Nucleus accumbens (tissue), 56 donors: ENCODE measurements at regions not wholly inside any gene's neighbourhood (a gene's known extent, or its start where the extent isn't known, plus 50 kb on each side); places are given as distances from the start of the nearest gene placed in this dataset.

ENCODE experiments used
- DNase-seq, 56 donors: peaks; one replicate each; lab custom pipeline; 2025; lab: John Stamatoyannopoulos, UW

DNA sequence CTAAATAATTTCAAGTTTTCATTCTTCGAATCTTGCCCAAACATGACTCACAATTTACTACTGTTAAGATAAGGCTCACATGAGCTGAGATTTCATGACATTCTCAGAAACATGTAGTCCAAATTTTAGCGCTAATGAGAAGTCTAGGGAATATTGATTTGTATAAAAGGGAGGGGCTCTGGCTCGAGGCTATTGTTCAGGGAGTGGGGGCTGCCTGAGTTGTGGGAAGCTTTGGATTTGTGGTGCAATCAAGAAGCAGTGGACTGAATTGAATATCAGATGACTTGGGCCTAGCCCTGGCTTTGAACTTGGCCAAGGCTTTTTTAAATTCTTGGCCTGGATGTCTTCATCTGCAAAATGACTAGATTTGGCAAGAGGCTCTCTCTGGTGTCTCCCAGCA lies 674.9 kb upstream of the FANCL start:
- DNase-seq, result no peak

DNA sequence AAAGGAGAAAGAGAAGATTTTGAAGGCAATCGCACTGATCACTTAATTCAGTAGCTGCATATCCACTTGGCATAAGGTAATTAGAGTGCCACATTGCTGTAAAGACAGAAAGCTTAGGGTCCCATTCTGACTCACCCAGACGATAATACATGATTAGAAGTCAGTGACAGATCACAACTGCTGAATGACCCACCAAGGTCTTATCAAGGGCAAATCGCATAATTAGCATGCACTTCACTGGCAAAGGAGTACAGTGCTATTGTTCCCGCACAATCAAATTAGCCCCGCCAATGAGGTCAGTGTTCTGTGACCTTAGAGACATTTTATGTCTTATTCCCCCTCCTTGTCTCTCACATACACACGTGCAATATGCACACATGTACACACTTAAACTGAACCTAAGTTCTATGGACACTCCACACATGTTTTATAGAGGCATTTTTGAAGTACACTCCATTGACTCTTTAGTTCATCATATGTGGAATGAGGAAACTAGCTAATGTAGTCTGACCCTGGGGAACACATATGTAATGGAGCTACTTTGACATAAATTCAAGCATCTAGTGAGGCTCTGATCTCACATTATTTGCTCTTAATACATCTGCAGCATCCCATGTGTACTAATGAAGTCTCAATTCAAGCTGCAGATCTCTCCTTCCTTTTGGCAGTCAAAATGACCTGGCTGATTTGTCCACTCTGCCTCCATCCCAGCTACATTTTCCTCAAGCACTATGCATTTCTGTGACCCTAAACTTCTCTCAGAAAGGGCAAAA lies 673.8 kb upstream of the FANCL start:
- DNase-seq, result no peak

DNA sequence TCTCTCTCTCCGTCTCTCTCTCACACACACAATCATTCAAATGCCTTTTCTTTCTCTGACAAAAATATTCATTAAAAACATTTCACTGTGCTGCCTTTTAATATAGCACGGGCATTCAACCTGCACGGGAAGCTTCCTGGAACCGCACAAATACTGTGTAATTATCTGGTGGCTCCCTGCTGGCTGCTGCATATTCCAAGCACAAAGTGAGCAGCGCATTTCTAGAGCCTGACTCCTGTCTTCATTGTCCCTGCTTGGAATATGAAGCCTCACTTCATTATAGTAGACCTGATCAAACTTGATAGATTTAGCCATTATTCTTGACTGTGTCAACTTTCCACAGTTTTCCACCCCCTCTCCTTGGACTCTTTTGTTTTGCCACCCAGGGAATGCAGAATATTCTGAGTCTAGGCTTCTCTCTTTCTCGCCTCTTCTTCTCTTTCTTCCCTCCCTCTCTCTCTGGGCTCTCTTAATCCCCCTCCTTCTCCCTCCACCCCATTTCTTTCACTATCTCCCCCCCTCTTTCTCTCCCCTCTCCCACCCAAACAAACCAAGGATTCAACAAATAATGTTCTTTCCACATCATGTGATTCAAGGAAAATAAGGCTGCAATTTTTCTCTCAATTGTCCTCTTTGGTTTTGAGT lies 672.1 kb upstream of the FANCL start:
- no peak for DNase-seq

DNA sequence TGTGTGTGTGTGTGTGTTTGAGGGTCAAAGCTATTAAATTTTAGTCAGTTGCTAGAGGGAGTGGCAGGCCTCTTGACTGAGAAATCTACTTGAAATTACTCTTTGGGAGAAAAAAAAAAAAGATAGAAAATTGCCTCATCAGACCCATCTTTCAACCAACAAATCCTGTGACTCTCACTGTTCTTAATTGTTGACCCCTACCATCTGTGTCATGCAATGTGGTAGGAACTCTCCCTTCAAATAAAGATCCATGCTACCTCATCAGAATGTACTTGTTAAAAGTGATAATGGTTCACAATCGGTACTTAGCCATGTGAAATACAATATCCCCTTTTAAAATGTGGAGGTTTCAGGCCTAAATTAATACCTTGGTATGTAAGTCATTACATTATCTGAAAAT lies 670.8 kb upstream of the FANCL start:
- no peak for DNase-seq

DNA sequence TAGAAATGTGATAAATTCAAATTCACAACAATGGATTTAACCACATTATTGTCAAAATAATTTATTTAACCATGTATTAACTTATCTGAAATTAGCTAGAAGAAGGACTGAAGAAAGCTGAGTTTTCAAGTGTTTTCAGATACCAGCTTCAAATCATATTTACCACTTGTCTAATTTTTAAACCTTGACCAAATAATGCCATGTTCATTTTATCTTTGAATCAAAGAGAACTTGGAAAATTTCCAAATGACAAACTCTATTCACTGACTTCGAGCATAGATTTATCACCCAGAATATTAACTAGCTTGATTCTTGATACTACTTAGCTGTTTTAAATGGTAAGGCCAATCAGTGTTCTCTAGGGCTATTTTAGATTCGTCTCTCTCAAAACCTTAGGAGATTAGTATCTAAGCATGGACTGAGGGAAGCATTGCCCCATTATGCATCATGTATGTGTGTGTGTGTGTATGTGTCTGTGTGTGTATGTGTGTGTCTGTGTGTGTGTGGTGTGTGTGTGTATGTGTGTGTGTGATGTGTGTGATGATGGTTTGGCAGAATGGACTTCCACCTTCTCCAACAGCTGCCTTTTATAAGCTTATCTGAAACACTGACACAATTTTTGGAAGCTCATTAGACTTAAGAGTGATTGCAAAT lies 667.5 kb upstream of the FANCL start:
- DNase-seq, result no peak

DNA sequence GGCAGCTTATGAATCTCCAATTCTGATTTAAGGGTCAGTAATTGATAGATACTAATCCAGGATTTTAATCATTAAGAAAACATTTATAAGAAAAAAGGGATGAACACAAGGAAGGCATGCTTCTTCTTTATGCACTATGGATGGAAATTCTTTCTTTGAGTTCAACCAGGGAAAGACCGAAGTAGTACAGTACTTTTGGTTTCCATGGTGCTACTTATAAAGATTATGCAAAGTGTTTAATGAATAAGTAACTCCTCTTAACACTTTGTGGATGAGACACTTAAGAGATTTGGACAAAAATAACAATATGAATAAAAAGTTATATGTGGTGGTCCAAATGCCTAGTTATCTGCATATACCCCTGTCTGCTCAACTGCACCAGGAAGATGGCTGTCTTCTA lies 666.5 kb upstream of the FANCL start:
- no peak for DNase-seq

DNA sequence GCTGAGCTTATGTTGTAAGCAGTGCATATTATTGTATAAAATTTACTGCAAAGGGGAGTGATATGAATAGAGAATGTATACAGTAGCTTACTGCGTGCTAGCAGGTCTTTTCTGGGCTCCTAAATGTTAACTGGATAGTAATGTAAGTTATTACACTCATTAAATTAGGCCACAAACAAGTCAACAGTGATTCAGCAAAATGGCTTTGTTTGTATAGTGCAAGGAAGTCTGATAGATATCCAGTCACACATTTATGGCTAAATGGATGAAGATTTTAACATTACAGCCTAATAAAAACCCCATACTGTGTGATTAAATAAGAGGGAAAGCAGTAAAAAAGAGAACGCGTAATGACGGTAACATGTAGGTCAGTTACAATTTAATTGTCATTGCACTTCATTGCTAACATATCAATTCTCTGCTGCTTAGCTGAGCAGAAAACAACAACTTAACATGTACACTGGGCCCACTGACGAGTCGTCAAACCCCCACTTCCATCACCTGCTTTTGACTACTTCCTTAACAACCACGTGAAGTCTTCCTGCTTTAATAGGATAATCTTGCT lies 665.0 kb upstream of the FANCL start:
- DNase-seq, result no peak

DNA sequence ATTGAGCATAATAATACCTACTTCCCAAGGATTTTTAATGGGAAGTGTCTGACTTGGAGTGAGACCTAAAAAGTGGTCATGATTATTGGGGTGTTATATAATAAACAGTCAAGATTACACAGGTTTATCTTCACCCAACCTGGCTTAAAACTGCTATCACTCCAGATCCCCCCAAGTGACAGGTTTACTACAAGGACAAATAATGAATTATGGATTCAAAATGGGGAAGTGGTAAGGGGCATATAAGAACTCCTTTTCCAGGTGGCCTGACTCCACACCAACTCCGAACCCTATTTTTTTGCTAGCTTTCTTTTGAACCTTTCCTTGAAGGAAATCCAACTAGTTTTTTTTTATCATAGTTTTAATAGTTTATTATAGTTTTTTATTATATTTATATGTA lies 663.0 kb upstream of the FANCL start:
- no peak for DNase-seq

DNA sequence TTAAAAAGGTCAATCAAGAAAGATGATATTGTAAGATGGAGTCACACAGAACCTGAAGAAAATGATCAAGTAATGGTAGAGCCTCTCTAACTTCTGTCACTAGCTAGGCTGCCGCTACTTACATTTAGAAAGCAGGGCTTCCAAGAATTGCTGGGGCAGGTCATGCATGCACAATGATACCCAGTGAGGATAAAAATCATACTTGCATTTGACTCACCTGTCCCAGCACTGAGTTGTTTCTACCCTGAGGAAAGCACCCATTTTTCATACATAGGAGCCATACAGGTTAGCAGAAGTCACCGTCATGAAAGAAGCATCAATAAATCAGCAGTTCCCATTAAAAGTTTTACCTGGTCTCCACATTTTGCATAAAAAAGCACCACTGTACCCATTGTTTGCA lies 662.3 kb upstream of the FANCL start:
- DNase-seq, result no peak

DNA sequence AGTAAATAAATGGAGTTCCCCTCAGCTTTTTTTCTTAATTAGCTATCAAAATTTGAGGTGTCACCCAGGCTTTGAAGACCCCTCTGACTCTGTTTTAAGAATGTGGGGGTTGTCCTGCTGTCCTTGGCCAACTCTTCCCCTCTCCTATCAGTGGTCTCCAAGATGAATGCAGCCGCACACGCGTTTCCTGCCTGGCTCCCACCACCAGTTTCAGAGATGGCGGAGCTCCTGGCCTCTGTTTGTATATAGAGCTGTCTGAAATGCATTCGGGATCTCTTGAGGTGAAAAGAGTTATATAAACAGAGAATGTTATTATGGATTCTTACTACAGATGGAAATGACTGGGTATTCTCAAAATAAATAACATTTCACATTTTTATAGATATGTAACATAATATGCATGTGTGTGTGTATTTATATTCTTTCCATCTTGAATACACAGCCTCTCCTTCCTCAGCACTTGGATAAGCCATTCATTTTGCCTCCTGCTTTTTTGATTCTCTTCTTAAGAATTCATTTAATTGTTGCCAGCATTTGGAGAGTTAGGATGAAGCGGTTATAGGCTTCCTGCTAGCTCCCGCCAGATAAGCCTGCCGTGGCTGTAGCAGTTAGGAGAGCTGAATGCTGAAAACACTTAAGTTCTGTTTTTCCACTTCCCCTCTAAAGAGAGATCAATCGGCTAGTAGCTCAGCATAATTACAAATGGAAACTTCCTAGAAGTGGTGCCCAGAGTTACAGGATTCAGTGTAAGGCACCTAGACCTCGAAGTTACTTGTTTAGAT lies 659.3 kb upstream of the FANCL start:
- DNase-seq, result no peak

DNA sequence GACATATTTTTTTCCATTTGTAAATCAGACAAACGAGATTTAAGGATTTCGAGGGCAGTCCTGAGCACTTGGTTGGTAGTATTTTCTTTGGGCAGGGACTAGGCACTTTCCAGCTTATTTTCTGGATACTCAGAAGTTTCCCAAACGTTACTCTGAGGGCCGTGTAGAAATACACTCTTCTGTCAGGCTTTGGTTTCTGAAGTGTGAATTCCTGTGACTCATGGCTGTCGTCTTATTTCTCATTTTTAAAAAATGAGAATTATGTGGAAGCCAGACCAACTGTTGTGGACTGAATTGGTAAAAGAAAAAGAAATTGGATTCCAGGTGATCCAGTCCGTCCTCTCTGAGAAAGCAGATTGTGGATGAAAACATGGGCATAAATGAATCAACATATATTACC lies 658.6 kb upstream of the FANCL start:
- DNase-seq, result no peak

DNA sequence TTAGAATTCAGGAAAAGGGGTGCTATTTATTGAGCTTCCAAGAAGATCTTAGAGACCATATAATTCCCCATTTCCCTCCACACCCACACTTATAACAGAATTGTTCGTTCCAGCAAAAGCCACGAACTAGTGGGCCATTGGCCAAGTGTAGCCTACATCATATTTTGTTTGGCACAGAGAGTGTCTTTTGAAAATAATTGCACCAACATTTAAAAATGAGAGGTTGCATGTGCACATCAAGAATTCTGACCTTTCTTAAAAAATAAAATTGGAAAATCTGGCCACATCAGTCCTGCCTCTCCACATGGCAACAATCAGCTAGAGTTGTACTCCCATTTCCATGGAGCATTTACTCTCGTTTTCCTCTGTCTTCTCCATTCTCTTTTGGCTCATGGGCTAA lies 655.5 kb upstream of the FANCL start:
- no peak for DNase-seq

DNA sequence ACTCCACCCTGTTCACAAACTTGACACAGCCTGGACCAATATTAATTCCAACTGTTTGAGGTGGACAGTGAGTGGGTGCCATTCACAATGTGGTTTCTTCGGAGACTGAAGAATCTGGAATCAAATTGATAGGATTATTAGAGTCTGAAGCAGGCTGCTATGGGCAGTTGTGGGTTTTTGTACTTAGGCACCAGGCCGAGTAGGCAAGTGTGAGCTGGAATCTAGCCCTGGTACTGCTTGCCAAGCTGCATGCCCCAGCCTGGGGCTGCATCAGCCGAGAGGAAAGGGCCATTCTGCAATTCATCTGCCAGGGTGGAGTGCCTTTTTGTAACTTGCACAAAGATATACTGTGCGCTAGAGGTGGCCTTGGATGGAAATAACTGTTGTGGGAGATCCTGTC lies 654.7 kb upstream of the FANCL start:
- DNase-seq, result peak in 3 of 56 donors; percentile 9 to 16 (median 15)

DNA sequence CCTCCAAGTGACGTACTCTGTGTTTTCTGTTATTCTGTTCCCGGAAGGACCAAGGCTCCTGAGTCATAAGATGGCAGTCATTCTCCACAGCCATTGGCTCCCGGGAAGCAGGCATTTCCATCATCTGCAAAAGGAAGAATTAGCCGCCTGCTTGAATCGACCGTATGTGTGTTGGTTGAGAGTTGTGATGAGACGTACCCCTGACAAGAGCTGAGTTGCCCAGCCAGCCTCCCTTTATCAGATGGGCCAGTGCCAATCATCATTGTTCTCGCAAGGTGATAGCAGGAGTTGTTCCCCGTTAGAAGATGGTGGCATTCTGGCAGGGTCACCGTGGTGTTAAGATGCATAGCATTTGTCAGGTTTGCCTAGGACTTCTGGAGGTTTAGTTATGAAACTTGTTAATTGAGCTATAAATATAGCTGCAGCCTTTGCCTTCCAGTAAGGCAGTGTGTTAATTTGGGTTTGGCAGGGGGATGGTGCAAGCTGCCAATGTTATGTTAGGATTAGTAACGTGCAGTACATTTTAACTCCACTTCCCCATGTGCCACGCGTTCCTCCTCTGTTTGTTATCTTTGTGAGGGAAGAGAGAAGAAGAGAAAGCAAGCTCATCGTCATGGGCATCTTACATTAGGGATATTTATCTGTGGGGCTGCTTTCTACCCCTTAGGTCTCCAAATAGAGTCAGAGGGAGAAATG lies 652.7 kb upstream of the FANCL start:
- DNase-seq, result peak in 20 of 56 donors; percentile 2 to 48 (median 22)

DNA sequence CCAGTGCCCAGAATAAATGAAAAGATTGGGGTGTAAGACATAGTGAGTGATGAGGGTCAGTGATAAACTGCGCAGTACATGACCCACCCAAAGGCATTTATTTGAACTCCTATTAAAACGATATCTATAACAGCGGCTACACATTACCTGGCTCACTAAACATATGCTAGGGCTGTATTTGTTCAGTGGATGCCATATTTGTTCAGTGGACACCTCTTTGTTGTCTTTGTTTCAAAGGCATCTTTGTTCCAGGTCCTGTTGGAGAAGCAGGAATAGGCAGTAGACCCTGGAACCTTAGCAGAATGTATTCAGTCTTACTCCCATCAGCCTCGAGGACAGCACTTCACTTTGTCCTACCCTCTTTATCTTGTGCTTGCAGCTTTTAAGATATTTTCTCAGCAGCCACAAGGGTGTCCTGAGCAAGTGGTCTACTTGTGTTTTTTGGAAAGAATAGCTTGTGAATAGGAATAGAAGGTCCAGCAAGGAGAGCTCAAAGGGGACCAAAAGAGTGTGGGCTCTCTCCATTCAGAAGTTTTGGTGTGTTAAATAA lies 650.8 kb upstream of the FANCL start:
- no peak for DNase-seq

DNA sequence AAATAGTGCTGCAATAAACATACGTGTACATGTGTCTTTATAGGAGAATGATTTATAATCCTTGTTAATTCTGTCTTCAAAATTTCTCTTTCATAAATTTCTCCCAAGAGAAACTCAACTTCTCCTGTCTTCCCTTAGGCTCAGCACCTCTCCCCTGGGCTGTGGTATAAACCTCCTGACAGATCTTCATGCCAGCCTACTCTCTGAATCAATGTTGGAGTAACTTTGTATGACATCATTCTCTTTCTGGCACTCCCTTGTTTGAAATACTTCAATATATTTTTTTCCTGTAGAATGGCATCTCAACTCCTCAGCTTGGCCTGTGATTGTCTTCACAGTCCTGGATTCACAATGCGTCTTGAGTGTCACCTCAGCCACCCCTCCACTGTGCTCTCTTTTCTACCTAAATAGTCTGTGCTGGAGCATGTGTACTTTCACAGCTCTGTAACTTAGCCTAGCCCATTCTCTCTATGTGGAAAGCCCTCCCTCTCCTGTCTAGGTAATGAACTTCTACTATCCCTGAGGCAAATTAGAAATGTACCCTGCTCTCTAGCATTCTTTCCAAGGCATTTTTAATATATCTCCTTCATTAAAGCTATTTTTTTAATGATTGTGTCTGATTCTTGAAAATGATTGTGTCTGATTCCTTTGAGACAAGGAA lies 649.9 kb upstream of the FANCL start:
- DNase-seq, result no peak

DNA sequence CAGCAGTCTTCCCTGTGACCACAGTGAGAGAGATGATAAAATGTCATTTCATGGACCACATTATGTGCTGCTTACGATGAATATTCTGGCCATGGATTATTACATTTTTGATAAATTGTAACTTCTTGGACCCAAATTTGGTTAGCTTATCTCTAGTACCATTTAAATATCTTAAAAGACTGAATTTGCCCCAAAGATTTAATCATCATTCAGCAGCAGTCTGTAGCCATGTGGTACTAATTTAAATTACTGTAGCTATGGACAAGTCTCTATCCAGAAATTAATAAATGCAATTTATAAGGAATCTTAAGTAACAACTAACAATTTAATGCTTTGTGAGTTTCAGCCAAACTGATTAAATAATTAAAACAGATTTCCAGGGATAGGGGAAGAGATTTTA lies 644.9 kb upstream of the FANCL start:
- DNase-seq, result no peak

DNA sequence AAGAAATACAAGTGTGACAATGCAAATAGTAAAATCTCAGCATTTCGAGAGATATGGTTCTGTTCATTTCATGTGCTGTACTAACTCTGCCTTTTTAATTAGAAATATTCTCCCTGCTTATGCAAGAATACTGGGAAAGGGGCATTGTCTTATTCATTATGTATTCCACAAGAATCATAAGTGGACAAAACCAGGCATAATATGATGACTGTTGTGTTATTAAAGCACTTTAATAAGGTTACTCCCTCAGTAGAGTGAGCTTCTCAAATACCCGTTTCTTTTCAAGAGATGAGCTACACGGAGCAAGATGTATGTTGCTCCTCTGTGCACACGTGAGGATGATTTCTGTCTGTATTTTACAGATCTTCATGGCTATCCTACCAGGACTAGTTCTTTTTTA lies 638.7 kb upstream of the FANCL start:
- no peak for DNase-seq

DNA sequence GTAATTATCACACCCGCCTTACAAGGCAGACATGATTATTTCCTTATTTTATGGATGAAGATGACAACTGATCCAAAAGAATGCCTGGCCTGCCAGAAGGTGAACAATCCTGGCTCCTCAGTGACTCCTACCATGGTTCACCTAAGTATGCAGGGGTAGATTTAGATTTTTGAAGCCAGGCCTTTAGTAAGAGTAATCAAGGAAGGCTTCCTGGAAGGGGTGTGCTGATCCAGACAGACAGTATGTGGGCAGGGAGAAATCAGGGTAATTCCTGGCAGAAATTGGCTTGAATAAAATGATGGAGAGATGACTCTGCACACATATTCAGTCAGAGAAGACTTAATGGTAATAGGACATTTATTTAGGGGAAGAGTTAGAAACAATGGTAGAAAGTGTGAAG lies 637.7 kb upstream of the FANCL start:
- DNase-seq, result no peak
